GM12874 (cell line): ENCODE measurements at regions not wholly inside any gene's neighbourhood (a gene's known extent, or its start where the extent isn't known, plus 50 kb on each side); places are given as distances from the start of the nearest gene placed in this dataset.

ENCODE experiments used
- TF ChIP-seq, protein P1 (sequence below): IDR thresholded peaks from 2 replicates; pipeline ENCODE4 v1.5.1; 2011; ENCODE audit warnings: low read depth, mild to moderate bottlenecking, control low read depth, low read length, moderate library complexity; ENCODE audit not compliant: insufficient read depth

DNA sequence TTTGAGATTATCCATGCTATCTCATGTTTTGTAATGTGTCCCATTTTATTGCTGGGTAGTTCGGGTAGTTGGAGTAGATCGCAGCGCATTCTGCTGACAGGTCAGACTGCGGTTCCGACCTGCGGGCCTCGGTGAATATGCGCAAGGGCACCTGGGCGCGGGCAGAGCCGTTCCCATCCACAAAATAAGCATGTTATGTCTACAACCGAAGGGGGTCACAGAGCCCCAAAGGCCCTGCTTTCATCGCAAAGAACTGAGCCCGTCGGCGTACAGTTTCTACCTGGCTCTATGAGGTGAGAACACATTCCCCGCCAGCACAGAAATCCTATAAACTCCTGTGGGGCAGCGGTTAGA, 88.4 kb downstream of the PRKAB2 start:
- TF ChIP-seq, protein P1, sequence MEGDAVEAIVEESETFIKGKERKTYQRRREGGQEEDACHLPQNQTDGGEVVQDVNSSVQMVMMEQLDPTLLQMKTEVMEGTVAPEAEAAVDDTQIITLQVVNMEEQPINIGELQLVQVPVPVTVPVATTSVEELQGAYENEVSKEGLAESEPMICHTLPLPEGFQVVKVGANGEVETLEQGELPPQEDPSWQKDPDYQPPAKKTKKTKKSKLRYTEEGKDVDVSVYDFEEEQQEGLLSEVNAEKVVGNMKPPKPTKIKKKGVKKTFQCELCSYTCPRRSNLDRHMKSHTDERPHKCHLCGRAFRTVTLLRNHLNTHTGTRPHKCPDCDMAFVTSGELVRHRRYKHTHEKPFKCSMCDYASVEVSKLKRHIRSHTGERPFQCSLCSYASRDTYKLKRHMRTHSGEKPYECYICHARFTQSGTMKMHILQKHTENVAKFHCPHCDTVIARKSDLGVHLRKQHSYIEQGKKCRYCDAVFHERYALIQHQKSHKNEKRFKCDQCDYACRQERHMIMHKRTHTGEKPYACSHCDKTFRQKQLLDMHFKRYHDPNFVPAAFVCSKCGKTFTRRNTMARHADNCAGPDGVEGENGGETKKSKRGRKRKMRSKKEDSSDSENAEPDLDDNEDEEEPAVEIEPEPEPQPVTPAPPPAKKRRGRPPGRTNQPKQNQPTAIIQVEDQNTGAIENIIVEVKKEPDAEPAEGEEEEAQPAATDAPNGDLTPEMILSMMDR: no peak

DNA sequence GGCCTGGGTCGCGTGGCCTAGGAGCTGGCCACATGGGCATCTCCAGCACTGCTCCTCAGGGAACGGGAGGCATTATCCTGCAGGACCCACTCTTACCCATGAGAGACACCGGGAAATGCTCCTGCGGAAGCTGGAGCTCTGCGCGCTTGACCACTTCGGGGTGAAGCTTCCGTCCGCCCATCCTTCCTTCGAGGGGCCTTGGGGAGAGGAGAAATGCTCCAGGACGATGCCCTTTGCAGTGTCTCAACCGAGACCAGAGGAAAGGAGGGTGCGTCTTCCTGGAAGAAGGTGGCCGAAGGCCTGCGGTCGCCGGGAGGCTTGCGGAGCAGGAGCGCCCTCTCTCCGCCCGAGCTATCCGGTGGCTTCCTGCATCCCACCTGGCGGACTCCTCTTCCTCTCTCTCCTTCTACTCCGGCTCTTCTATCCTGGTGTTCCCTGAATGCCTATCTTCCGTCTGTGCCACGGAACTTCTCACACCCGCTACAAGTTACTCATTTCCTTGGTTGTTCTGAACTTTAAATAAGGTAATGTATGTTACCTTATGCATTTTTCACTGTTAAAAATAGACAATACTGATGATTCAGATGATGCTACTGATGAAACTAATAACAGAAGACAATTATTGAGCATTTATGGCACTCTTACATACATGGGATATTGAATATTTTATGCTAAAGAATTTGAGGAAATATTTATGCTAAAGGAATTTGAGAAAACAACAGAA, 91.4 kb downstream of the PRKAB2 start:
- TF ChIP-seq, protein P1: no peak

DNA sequence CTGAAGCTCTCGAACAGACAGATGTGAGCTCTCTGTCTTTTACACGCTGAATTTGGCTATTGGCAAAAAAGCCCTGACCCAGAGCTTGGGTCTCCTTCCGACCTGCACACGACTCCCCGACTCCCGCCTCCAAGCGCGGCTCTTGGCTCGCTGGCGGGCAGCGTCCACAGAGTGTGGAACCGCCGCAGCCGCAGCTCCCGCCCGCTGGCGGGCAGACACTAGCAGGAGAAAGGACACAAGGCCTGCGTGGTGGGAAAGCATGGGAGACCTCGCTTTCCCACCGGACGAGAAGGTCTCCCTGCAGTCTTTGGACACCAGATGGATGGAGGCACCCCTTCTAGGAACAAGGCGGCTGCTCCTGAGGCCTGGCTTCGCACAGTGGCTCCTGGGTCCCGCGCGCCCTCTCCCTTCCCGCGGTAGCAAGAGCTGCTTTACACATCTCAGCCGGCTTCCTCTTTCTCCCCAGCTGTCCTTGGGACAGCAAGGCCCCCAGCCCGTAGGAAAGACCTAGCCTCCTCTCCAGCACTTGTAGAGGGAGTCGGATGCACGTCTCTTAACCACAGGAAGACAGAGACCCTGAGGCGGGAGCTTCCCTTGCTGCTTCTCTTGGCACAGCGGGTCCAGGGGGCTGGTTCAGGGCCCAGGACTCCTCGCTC, 92.1 kb downstream of the PRKAB2 start:
- TF ChIP-seq, protein P1: no peak

DNA sequence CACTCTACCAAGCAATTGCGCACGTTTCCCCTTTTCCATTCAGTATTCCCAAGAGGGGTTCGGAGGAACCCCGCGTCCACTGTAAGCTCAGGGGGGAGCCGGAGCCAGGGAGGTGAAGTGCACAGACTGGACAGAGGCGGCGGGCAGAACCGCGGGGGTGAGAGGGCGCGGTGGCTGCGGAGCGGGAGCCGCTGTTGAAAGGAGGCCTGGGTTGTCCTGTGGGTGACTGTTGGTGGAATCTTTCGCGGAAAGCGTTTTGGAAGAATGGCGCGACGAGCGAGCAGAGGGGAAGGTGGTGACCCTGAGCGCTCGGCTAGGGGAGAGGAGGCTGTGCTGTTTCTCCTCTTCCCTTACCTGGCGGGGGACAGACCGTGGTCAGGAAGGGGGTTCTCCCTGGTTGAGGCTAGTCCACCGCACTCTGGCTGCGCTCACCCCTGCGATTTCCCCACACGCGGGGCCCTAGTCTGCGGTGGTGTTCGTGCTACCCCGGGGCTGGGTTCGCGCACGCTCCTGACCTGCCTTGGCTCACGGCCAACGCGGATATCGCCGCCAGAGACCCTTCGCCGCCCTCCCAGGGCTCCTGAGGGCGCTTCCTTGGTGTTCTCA, 92.8 kb downstream of the PRKAB2 start:
- TF ChIP-seq, protein P1: no peak

DNA sequence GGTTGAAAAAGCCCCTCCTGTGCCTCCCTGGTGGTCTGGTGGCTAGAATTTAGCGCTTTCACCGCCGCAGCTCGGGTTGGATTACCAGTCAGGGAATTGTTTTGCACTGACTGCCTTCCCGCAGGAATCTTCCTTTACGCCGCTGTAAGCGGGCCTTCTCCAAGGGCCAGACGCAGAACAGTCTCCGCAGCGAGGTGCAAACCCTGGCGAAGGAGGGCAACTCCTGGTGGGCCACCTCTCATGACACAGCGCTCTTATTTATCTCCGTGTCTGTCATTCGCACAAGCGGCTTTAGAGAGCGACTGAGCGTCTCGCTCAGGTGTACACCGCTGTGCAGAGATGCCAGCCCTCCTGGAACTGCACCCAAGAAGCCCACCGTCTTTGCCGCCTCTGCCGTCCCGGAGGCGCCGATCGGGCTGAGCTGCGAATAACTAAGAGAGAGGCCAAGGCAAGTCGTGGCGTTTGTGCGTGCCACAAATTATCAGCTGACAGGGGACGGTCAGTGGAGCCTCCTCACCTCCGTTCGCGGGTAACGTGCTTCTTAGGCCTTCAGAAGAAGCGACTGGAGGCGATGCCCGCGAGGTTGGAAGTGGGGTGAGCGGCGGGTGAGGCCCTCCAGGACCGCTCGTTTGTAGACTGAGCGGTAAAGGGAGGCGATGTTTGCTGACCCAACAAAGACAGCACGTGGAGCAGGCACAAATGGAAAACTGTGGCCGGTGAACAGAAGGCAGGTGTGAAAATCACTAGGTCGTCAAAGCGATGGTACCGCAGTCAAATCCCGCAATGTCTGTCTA, 93.5 kb downstream of the PRKAB2 start:
- TF ChIP-seq, protein P1: no peak

DNA sequence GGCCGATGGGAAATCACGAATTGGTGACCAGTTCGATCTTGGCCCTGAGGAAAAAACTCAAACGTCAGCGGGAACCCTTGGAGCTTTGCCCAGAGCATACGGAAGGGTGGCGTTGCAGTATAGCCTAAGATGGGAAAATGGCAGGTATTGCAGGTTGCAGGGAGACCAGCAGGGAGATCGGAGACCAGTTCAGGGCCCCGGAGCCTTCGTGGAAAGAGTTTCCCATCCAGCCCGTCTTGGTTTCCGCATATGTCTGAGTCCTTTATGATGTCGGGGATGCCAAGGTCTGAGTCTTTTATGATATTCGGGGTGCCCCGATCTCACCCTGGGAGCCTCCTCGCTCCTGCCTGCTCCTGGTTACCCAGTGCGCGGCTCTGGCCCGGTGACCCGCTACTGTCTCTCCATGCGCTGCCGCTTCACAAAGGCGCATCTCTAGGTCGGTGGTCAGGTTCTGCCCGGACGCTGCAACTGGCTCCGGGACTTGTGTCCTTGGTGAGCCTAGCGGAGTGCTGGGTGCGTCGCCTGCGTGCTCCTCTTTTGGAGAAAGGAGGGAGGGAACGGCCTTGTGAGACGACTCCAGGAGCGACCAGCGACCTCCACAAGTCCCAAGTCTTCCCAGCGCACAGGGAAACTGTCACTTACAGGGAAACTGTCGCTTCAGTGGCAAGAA, 94.2 kb downstream of the PRKAB2 start:
- TF ChIP-seq, protein P1: no peak
